ENCODE measurements at regions not wholly inside any gene's neighbourhood (a gene's known extent, or its start where the extent isn't known, plus 50 kb on each side); places are given as distances from the start of the nearest gene placed in this dataset.

DNA sequence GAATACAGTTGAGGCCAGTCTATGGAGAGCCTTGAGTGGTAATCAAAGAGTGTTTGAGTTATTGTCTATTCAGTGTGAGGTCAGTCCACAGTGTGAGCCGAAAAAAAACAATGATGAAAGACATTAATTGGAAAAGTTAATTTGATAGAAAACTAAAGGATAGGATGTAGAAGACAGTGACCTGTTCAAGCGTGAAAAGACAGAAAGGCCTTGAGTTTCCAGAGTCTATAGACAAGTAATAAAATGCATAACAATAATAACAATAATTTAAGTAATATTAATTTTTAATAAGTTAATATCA is 90.4 kb downstream of the SLC30A10 start:
- H3K27me3 ChIP-seq (replicated peaks; ENCODE audit: insufficient read depth): 0 out of 2 replicates have a peak, but pooled peaks cover 8% of the 10 kb centered on the region
- no peak overlapping the region for H3K9ac ChIP-seq
- H2AFZ ChIP-seq: no peak overlapping the region
- DNase-seq: no peak
- H3K9me2 ChIP-seq (ENCODE audit: insufficient read depth): no peaks in the 10 kb centered on the region
- no peak overlapping the region for H3K27ac ChIP-seq
- H3K4me1 ChIP-seq (ENCODE audit: insufficient read depth): no peaks in the 10 kb centered on the region
- TF ChIP-seq EZH2 (IDR thresholded peaks at IDR 0.05; ENCODE audit: insufficient read depth, poor library complexity, severe bottlenecking) (no peak), EZH2phosphoT487 (IDR thresholded peaks at IDR 0.05; ENCODE audit: insufficient read depth, low read depth) (no peak)
- H3K9me3 ChIP-seq (ENCODE audit: low read depth): no peaks in the 10 kb centered on the region
- no peaks in the 10 kb centered on the region for H4K20me1 ChIP-seq (ENCODE audit: insufficient read depth)
- WGBS, 2 experiments (ENCODE audit: low coverage in 1 of 2, low lambda C conversion rate in 2 of 2, missing lambda C conversion rate in 2 of 2): 25 to 26% methylated on average over 2 of the region's 2 CpGs
- no peaks in the 10 kb centered on the region for H3K36me3 ChIP-seq (ENCODE audit: low read depth)
- no peaks in the 10 kb centered on the region for H3F3A ChIP-seq (ENCODE audit: insufficient read depth)
- no peak overlapping the region for H3K4me2 ChIP-seq (ENCODE audit: unreplicated experiment)
- in situ Hi-C loops (cut with MboI): no loop called here
- no peak overlapping the region for H3K4me3 ChIP-seq
- H3K79me2 ChIP-seq (ENCODE audit: insufficient read depth): no peaks in the 10 kb centered on the region

DNA sequence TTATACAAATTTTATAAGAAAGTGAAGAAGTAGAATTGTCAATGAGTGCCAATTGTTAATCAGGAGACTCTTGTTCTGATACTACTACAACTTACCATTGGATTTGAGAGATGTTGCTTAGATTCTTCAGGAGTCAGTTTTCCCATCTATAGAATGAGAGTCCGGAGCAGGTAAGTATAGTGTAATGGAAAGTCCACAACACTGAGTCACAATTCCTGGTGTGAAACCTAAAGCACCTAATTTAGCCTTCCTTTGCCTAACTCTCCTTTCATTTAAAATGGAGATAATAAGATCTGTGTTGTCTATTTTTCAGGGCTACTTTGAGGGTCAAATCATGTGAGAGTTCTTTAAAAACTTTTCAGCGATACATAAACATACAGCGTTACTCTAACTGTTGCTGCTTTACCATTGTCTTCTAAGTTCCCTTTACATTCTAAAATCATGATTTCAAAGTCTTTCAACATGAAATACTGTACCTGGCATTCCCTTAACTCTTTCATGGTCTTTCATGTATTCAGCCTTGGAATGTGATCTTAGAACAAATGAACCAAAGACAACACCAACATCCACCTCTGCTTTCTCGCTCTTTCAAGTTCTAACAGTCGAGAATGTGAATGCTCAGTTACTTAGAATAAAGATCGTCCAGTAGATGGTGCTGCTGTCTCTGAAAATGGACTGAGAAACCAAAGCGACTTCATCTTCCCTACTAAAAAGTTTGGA is 90.9 kb downstream of the SLC30A10 start:
- Histone ChIP-seq H3K9me3 (ENCODE audit: low read depth) (no peaks in the 10 kb centered on the region), H3F3A (ENCODE audit: insufficient read depth) (no peaks in the 10 kb centered on the region), H3K9ac (no peak overlapping the region), H4K20me1 (ENCODE audit: insufficient read depth) (no peaks in the 10 kb centered on the region), H3K9me2 (ENCODE audit: insufficient read depth) (no peaks in the 10 kb centered on the region), H3K4me3 (no peak overlapping the region), H3K79me2 (ENCODE audit: insufficient read depth) (no peaks in the 10 kb centered on the region), H3K36me3 (ENCODE audit: low read depth) (no peaks in the 10 kb centered on the region), H3K4me1 (ENCODE audit: insufficient read depth) (no peaks in the 10 kb centered on the region), H3K27ac (no peak overlapping the region), H2AFZ (no peak overlapping the region), H3K4me2 (ENCODE audit: unreplicated experiment) (no peak overlapping the region), H3K27me3 (replicated peaks; ENCODE audit: insufficient read depth) (0 out of 2 replicates have a peak, but pooled peaks cover 8% of the 10 kb centered on the region)
- in situ Hi-C loops (cut with MboI): no loop called here
- TF ChIP-seq EZH2 (IDR thresholded peaks at IDR 0.05; ENCODE audit: insufficient read depth, poor library complexity, severe bottlenecking) (no peak), EZH2phosphoT487 (IDR thresholded peaks at IDR 0.05; ENCODE audit: insufficient read depth, low read depth) (no peak)
- peak; percentile 61 for DNase-seq
- WGBS, 2 experiments (ENCODE audit: low coverage in 1 of 2, low lambda C conversion rate in 2 of 2, missing lambda C conversion rate in 2 of 2): 43 to 44% methylated on average over 7 of the region's 7 CpGs

- Histone ChIP-seq H3F3A (ENCODE audit: insufficient read depth) (no peaks in the 10 kb centered on the region), H3K36me3 (ENCODE audit: low read depth) (no peaks in the 10 kb centered on the region), H3K4me2 (ENCODE audit: unreplicated experiment) (no peak overlapping the region), H3K9me3 (ENCODE audit: low read depth) (no peaks in the 10 kb centered on the region), H3K4me1 (ENCODE audit: insufficient read depth) (no peaks in the 10 kb centered on the region), H3K9me2 (ENCODE audit: insufficient read depth) (no peaks in the 10 kb centered on the region), H3K4me3 (no peak overlapping the region), H3K9ac (no peak overlapping the region), H3K27ac (no peak overlapping the region), H4K20me1 (ENCODE audit: insufficient read depth) (no peaks in the 10 kb centered on the region), H3K27me3 (replicated peaks; ENCODE audit: insufficient read depth) (0 out of 2 replicates have a peak, but pooled peaks cover 8% of the 10 kb centered on the region), H2AFZ (no peak overlapping the region), H3K79me2 (ENCODE audit: insufficient read depth) (no peaks in the 10 kb centered on the region)
- 46 to 49% methylated on average over 8 of the region's 8 CpGs for WGBS, 2 experiments (ENCODE audit: low coverage in 1 of 2, low lambda C conversion rate in 2 of 2, missing lambda C conversion rate in 2 of 2)
- no peak for DNase-seq
- no peak for TF ChIP-seq EZH2phosphoT487 (IDR thresholded peaks at IDR 0.05; ENCODE audit: insufficient read depth, low read depth)
- no peak for TF ChIP-seq EZH2 (IDR thresholded peaks at IDR 0.05; ENCODE audit: insufficient read depth, poor library complexity, severe bottlenecking)
- in situ Hi-C loops (cut with MboI): no loop called here
These were observed 93.9 kb downstream of the SLC30A10 start for GRCh38 chr1:219834314-219834917.

GRCh38 chr1:219833214-219833815 is 95.0 kb downstream of the SLC30A10 start:
- 63 to 71% methylated on average over 3 of the region's 3 CpGs for WGBS, 2 experiments (ENCODE audit: low coverage in 1 of 2, low lambda C conversion rate in 2 of 2, missing lambda C conversion rate in 2 of 2)
- H3K4me2 ChIP-seq (ENCODE audit: unreplicated experiment): no peak overlapping the region
- no peaks in the 10 kb centered on the region for H3K4me1 ChIP-seq (ENCODE audit: insufficient read depth)
- TF ChIP-seq EZH2phosphoT487 (IDR thresholded peaks at IDR 0.05; ENCODE audit: insufficient read depth, low read depth): no peak
- TF ChIP-seq EZH2 (IDR thresholded peaks at IDR 0.05; ENCODE audit: insufficient read depth, poor library complexity, severe bottlenecking): no peak
- H3F3A ChIP-seq (ENCODE audit: insufficient read depth): no peaks in the 10 kb centered on the region
- no peak overlapping the region for H3K4me3 ChIP-seq
- H3K27me3 ChIP-seq (replicated peaks; ENCODE audit: insufficient read depth): 0 out of 2 replicates have a peak, but pooled peaks cover 8% of the 10 kb centered on the region
- H3K27ac ChIP-seq: no peak overlapping the region
- no peak overlapping the region for H3K9ac ChIP-seq
- H3K9me3 ChIP-seq (ENCODE audit: low read depth): no peaks in the 10 kb centered on the region
- DNase-seq: no peak
- H3K9me2 ChIP-seq (ENCODE audit: insufficient read depth): no peaks in the 10 kb centered on the region
- H4K20me1 ChIP-seq (ENCODE audit: insufficient read depth): no peaks in the 10 kb centered on the region
- in situ Hi-C loops (cut with MboI): no loop called here
- no peaks in the 10 kb centered on the region for H3K79me2 ChIP-seq (ENCODE audit: insufficient read depth)
- H3K36me3 ChIP-seq (ENCODE audit: low read depth): no peaks in the 10 kb centered on the region
- no peak overlapping the region for H2AFZ ChIP-seq
